Upper lobe of right lung (tissue), 1 donor: ENCODE measurements at regions not wholly inside any gene's neighbourhood (a gene's known extent, or its start where the extent isn't known, plus 50 kb on each side); places are given as distances from the start of the nearest gene placed in this dataset.
A peak's percentile ranks its signal among the peaks of the same experiment; 100 is the strongest.

Experiments used
- ATAC-seq: fragments of 200-7000 bp; cut with Tn5 transposase; one replicate; pipeline ENCODE4 v1.9.1; 2020; ENCODE audit warnings: mild to moderate bottlenecking, moderate library complexity
- DNase-seq: peaks from one replicate; pipeline ENCODE4 v3.0.0-alpha.2; 2020
- H3K27ac ChIP-seq: fragments of 200-600 bp; one replicate; pipeline ENCODE4 v1.8.0; 2022
- H3K27me3 ChIP-seq: fragments of 200-600 bp; one replicate; pipeline ENCODE4 v1.8.0; 2022; ENCODE audit warnings: mild to moderate bottlenecking
- H3K36me3 ChIP-seq: fragments of 200-600 bp; one replicate; pipeline ENCODE4 v1.8.0; 2022
- H3K4me1 ChIP-seq: fragments of 200-600 bp; one replicate; pipeline ENCODE4 v1.8.0; 2022
- H3K4me3 ChIP-seq: fragments of 200-600 bp; one replicate; pipeline ENCODE4 v1.8.0; 2022; ENCODE audit warnings: mild to moderate bottlenecking
- H3K9me3 ChIP-seq: fragments of 200-600 bp; one replicate; pipeline ENCODE4 v1.8.0; 2022
- CTCF ChIP-seq: fragments of 200-600 bp; IDR thresholded peaks from one replicate; pipeline ENCODE4 v1.8.0; 2022; ENCODE audit warnings: antibody characterized with exemption
- intact Hi-C: fragments of 100-400 bp; cut with DNase I; formaldehyde crosslinking; loops from one replicate; pipeline ENCODE4 v1.11.0; 2022
- donor health status: DM: no; HTN: yes; CAD: no; lungs with severe emphysema.

DNA sequence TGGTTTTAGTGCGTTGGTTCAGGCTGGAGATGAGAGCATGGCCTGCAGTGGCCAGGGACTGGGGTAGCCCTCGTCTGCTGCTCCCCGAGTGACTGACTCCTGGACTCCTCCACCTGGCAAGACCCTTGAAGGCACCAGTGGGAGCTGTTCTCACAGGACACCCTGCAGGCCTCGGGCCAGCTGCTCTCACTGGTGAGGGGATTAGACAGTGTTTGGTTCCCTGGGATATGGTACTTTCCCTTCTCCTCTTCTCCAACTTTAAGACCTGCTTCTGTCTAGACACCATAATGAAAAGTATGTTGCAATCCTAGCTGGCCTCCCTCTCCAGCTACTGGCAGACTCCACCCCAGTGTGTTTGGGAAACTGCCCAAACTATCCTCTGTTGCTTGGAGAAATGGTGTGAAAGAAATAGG is 168.8 kb upstream of the CADM1 start:
- no peaks in the 10 kb centered on the region for H3K36me3 ChIP-seq
- peak; percentile 65 for ATAC-seq
- intact Hi-C loops: no loop called here
- H3K4me3 ChIP-seq: no peak overlapping the region
- DNase-seq: no peak
- H3K9me3 ChIP-seq: no peaks in the 10 kb centered on the region
- TF ChIP-seq CTCF: no peak
- no peaks in the 10 kb centered on the region for H3K27me3 ChIP-seq
- H3K27ac ChIP-seq: no peak overlapping the region
- H3K4me1 ChIP-seq: peaks cover 3% of the 10 kb centered on the region

GRCh38 chr11:115672412-115672811 is 168.2 kb upstream of the CADM1 start:
- no peak for TF ChIP-seq CTCF
- no peaks in the 10 kb centered on the region for H3K27me3 ChIP-seq
- DNase-seq: no peak
- no peaks in the 10 kb centered on the region for H3K9me3 ChIP-seq
- H3K36me3 ChIP-seq: no peaks in the 10 kb centered on the region
- intact Hi-C loops: no loop called here
- no peak for ATAC-seq
- peaks cover 3% of the 10 kb centered on the region for H3K4me1 ChIP-seq
- no peak overlapping the region for H3K4me3 ChIP-seq
- no peak overlapping the region for H3K27ac ChIP-seq

GRCh38 chr11:115670538-115671205 is 166.5 kb upstream of the CADM1 start:
- Histone ChIP-seq H3K27me3 (no peaks in the 10 kb centered on the region), H3K9me3 (no peaks in the 10 kb centered on the region), H3K4me3 (no peak overlapping the region), H3K27ac (no peak overlapping the region), H3K4me1 (peaks cover 3% of the 10 kb centered on the region), H3K36me3 (no peaks in the 10 kb centered on the region)
- ATAC-seq (no peak), DNase-seq (no peak)
- no peak for TF ChIP-seq CTCF
- intact Hi-C loops: no loop called here

GRCh38 chr11:115665958-115666357 is 161.7 kb upstream of the CADM1 start:
- H3K4me1 ChIP-seq: peaks cover 2% of the 10 kb centered on the region
- intact Hi-C loops: no loop called here
- TF ChIP-seq CTCF: no peak
- H3K36me3 ChIP-seq: no peaks in the 10 kb centered on the region
- H3K27me3 ChIP-seq: peaks cover under 1% of the 10 kb centered on the region
- no peak overlapping the region for H3K27ac ChIP-seq
- DNase-seq (no peak), ATAC-seq (no peak)
- no peaks in the 10 kb centered on the region for H3K9me3 ChIP-seq
- H3K4me3 ChIP-seq: no peak overlapping the region

GRCh38 chr11:115665175-115665821 is 161.1 kb upstream of the CADM1 start:
- no peaks in the 10 kb centered on the region for H3K36me3 ChIP-seq
- H3K9me3 ChIP-seq: no peaks in the 10 kb centered on the region
- no peak overlapping the region for H3K27ac ChIP-seq
- DNase-seq (no peak), ATAC-seq (no peak)
- no peaks in the 10 kb centered on the region for H3K4me1 ChIP-seq
- no peak overlapping the region for H3K4me3 ChIP-seq
- peaks cover 8% of the 10 kb centered on the region for H3K27me3 ChIP-seq
- no peak for TF ChIP-seq CTCF
- intact Hi-C loops: no loop called here
